ENCODE measurements at regions not wholly inside any gene's neighbourhood (a gene's known extent, or its start where the extent isn't known, plus 50 kb on each side); places are given as distances from the start of the nearest gene placed in this dataset.

GRCh38 chrX:45381841-45382240 is 181.2 kb upstream of the DIPK2B start:
- Histone ChIP-seq H3K4me1 (ENCODE audit: control insufficient read depth, extremely low read depth, insufficient read depth, low read length) (no peaks in the 10 kb centered on the region), H3K36me3 (ENCODE audit: control insufficient read depth in 2 of 2, extremely low read depth in 1 of 2, insufficient read depth in 2 of 2, low read length in 2 of 2) (no peaks in the 10 kb centered on the region), H3K79me2 (ENCODE audit: control insufficient read depth, insufficient read depth, low read length) (no peaks in the 10 kb centered on the region), H3K27me3 (ENCODE audit: control insufficient read depth in 2 of 2, insufficient read depth in 2 of 2, low read length in 2 of 2) (no peaks in the 10 kb centered on the region), H3K4me3 (replicated peaks in 1 of 3; ENCODE audit: insufficient read depth in 1 of 3, low read depth in 1 of 3, low read length in 3 of 3) (no peak overlapping the region), H3K9ac (replicated peaks; ENCODE audit: extremely low read depth, insufficient read depth, low read length) (no peak overlapping the region), H2AFZ (ENCODE audit: low read depth, low read length) (no peak overlapping the region), H3K9me1 (replicated peaks; ENCODE audit: control insufficient read depth, extremely low read depth, insufficient read depth, low read length) (no peaks in the 10 kb centered on the region), H3K27ac (ENCODE audit: insufficient read depth, low read depth, low read length) (no peak overlapping the region), H4K20me1 (replicated peaks; ENCODE audit: control insufficient read depth, extremely low read depth, insufficient read depth, low read length) (no peaks in the 10 kb centered on the region), H3K4me2 (ENCODE audit: insufficient read depth, low read length) (no peak overlapping the region), H3K9me3 (replicated peaks; ENCODE audit: control insufficient read depth, insufficient read depth, low read length) (no peaks in the 10 kb centered on the region)
- TF ChIP-seq POLR2A (IDR thresholded peaks at IDR 0.05; ENCODE audit: low read depth, low read length) (no peak), GATA2 (IDR thresholded peaks at IDR 0.05; ENCODE audit: insufficient read depth, insufficient read length, low read depth, low read length) (no peak), FOS (IDR thresholded peaks at IDR 0.05; ENCODE audit: borderline replicate concordance, insufficient read depth, low read length) (no peak), JUN (IDR thresholded peaks at IDR 0.05; ENCODE audit: borderline replicate concordance, insufficient read depth, insufficient read length, low read depth) (no peak), MAX (IDR thresholded peaks at IDR 0.05; ENCODE audit: insufficient read depth, insufficient read length) (no peak), MYC (IDR thresholded peaks at IDR 0.05; ENCODE audit: low read depth, low read length) (no peak), POLR2AphosphoS5 (IDR thresholded peaks at IDR 0.05; ENCODE audit: insufficient read depth, low read depth, low read length) (no peak), EZH2 (IDR thresholded peaks at IDR 0.05; ENCODE audit: borderline replicate concordance, low read depth, low read length, severe bottlenecking) (no peak)
- TF ChIP-seq, protein P1, sequence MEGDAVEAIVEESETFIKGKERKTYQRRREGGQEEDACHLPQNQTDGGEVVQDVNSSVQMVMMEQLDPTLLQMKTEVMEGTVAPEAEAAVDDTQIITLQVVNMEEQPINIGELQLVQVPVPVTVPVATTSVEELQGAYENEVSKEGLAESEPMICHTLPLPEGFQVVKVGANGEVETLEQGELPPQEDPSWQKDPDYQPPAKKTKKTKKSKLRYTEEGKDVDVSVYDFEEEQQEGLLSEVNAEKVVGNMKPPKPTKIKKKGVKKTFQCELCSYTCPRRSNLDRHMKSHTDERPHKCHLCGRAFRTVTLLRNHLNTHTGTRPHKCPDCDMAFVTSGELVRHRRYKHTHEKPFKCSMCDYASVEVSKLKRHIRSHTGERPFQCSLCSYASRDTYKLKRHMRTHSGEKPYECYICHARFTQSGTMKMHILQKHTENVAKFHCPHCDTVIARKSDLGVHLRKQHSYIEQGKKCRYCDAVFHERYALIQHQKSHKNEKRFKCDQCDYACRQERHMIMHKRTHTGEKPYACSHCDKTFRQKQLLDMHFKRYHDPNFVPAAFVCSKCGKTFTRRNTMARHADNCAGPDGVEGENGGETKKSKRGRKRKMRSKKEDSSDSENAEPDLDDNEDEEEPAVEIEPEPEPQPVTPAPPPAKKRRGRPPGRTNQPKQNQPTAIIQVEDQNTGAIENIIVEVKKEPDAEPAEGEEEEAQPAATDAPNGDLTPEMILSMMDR (IDR thresholded peaks at IDR 0.05; ENCODE audit: extremely low read depth in 1 of 2, insufficient read depth in 1 of 2, low read depth in 1 of 2, low read length in 2 of 2) = no peak
- intact Hi-C loops (cut with micrococcal nuclease) (no loop called here), dilution Hi-C loops (cut with MboI; ENCODE audit: extremely low pct_ligation_motif_present, low sequenced_read_pairs) (no loop called here)
- FAIRE-seq (no peak), DNase-seq (ENCODE audit: low read depth, low spot score) (no peak)
- CTCF ChIA-PET = no interaction called here
- BruUV-seq (replicated peaks) = no TSS peak
- POLR2A ChIA-PET = no interaction called here
